Transverse colon (tissue), 4 donors: ENCODE measurements at regions not wholly inside any gene's neighbourhood (a gene's known extent, or its start where the extent isn't known, plus 50 kb on each side); places are given as distances from the start of the nearest gene placed in this dataset.

Experiments used
- CTCF ChIP-seq, 5 experiments: fragments of 200-600 bp in 3 of 5; fragments of 450-650 bp in 2 of 5; sonication (generic) in 3 of 5; IDR thresholded peaks; 1 replicate in 2 of 5; 2 replicates in 3 of 5; pipeline ENCODE4 v1.5.1; 2016 to 2017; ENCODE audit warnings: antibody characterized with exemption in 5 of 5, inconsistent platforms in 3 of 5, mild to moderate bottlenecking in 2 of 5, moderate library complexity in 1 of 5
- EP300 ChIP-seq: sonication (generic); formaldehyde crosslinking; IDR thresholded peaks from one replicate; pipeline ENCODE4 v1.6.1; 2017; ENCODE audit warnings: antibody characterized with exemption, low read depth
- POLR2A ChIP-seq: fragments of 450-650 bp; IDR thresholded peaks from one replicate; pipeline ENCODE4 v1.6.1; 2016; ENCODE audit warnings: antibody characterized with exemption, mild to moderate bottlenecking, moderate library complexity
- POLR2AphosphoS5 ChIP-seq, 3 donors: sonication (generic); formaldehyde crosslinking; IDR thresholded peaks; one replicate each; pipeline ENCODE4 v1.6.1; 2016; ENCODE audit warnings: antibody characterized with exemption in 3 of 3

- no peak for TF ChIP-seq CTCF (IDR thresholded peaks at IDR 0.05)
- no peak for TF ChIP-seq POLR2A
- no peak for TF ChIP-seq EP300
- no peak for TF ChIP-seq POLR2AphosphoS5 (IDR thresholded peaks at IDR 0.05)
These were observed 82.5 kb upstream of the PTPN13 start for GRCh38 chr4:86511590-86511989.
